ENCODE measurements at regions not wholly inside any gene's neighbourhood (a gene's known extent, or its start where the extent isn't known, plus 50 kb on each side); places are given as distances from the start of the nearest gene placed in this dataset.

DNA sequence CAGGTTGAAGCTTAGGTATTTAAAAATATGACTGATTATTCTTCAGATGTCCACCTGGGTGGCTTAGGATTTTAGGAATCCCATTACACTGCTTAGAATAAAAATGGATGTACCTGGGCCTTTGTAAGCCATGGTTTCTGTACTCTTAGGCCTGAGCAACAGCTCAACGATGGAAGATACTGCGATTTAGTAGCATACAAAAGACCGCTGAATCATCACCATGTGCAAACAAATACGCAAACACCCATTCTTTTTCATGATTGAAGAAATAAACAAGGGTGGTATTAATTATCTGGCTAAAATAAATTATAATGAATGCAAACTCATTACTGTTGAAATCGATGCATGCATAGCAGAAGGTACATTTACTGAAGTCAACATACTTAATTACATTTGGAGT lies 188.9 kb downstream of the ZNF330 start:
- DNase-seq: no peak

DNA sequence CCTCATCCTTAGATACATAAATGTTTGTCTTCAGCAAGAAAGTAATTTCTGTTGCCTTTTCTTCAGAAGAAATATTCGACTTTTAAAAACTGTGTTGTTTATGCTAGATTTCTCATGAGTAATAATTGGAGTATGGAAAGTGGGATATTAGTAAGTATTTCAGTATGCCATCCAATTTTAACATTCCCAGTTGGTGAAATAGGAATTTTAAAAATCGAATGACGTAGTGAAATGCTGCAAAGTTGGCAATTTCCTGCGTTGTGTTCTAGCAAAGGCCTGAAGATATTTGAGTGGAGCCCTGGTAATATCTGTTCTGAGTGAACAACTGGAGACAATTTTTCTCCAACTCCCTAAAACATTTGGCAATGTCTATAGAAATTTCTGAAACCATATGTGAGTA lies 190.1 kb downstream of the ZNF330 start:
- no peak for DNase-seq

DNA sequence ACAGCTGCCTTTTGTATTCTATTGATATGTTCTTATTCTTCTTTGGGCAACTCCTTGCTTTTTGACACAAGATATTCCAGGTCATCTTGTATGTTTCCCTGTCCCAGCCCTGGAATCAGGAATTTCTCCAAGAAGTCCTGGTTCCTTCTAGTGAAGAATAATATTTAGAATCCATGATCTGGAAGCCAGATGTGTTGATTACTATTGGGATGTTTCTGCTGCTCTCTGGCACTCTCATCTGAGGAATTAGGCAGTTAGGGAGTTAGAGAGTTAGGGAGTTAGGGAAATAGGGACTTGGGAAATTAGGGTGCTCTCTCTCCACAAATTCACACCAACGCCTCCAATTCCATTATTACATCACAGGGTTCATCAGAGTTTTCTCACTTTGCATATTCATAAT lies 191.2 kb downstream of the ZNF330 start:
- no peak for DNase-seq

DNA sequence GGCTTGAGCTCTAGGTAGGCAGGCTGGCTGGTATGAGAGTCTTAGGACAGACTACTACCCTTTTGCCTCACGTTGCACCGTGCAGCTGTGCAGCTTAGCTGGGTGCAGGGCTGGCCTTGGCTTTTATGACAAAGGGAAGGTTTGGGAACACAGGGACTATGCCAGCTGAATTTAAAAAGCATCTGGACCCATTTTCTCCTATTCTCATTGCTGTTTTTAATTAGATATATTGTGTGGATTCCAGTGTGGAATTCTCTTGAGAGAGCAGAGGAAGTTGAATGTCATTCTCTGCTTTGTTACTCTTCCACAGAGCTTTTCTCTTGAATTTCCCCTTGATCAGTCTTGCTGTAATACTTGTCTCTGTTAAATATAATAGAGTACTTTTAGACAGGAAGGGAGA lies 192.7 kb downstream of the ZNF330 start:
- DNase-seq: no peak

DNA sequence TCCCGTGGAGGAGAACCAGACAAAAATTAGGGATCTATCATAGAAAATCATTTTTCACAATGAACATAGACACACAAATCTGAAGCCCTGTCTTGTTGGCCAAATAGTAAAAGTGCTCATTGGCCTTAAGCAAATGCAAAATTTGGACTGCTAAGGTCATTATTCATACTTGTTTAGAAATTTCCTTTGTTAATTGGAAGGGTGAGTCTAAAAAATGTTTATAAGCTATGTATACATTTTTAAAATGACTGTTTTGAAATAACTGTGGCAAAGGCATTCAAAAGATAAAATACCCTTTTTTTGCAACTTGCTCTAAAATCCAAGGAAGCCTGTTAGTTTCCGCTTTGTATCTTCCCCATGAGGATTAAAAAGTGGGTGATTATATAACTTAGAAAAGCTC lies 195.0 kb downstream of the ZNF330 start:
- DNase-seq: no peak

DNA sequence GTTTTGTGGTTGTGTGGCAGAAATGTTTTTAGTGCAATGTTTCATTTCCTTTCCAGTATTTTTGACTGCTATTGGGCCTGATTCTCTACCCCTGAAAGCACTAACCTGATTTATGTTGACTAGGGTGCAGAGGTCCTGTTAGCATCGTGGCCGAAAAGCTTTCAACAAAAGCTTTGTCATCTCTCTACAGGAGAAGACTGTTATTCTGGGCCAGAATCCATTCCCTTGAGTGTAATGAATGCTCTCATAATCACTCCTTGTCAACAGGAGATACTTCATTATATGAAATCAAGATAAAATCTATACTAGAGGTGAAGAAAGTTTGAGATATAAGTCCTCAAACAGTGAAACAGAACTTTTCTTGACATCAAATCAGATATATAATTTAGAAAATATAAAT lies 195.5 kb downstream of the ZNF330 start:
- no peak for DNase-seq

DNA sequence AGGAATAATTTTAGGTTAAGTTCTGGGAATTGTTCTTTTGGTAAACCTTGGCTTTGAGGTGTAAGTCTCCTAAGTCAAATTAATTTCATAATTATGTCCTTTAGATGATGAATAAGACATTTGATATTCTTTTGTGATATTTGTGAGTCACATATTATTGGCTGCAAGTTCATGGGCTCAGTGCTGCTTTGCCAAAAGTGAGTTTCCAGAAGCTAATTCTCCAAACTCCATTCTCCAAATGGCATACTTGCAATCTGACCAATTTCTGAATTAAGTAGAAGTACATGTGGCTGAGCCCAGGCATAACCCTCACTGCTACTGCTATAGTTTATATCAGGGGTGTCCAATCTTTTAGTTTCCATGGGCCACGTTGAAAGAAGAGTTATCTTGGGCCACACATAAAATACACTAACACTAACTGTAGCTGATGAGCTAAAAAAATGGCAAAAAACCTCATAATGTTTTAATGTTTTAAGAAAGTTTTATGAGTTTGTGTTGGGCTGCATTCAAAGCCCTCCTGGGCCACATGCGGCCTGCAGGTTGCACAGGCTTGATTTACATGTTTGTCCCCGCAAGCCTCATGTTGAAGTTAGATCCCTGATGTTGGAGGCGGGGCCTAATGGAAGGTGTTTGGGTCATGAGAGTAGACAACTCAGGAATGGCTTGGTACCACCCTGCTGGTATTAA lies 196.1 kb downstream of the ZNF330 start:
- DNase-seq: no peak

DNA sequence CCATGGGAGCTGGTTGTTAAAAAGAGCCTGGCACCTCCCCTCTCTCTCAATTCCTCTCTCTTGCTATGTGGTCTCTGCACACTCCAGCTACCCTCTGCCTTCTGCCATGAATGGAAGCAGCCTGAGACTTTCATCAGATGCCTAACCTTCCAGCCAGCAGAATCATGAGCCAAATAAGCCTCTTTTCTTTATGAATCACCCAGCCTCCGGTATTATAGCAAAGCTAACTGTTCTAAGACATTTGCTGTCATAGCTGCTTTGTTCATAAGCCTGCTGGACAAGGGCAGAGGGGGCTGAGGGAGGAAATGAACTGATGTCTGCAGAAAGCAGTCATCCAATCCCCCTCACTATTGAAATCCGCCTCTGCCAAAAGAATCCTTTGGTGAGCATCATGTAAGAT lies 196.7 kb downstream of the ZNF330 start:
- no peak for DNase-seq

DNA sequence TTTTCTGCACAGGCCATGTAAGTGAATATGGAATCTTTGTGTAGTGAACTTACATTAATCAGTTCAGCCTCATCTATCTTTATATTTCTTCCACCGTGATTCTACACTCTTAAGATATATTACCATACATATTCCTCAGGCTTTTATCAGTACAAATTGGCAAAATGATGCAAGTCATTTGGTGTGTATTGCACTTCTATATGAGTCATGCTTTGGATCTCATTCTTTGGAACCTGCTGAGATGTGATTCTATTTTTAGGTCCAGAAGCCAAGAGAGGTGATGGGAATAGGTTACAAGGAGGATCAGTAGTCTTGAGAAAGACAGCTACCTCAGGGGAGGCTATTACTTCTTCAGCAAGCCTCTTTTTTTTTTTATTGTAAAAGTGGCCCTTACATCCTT lies 204.4 kb downstream of the ZNF330 start:
- DNase-seq: no peak

DNA sequence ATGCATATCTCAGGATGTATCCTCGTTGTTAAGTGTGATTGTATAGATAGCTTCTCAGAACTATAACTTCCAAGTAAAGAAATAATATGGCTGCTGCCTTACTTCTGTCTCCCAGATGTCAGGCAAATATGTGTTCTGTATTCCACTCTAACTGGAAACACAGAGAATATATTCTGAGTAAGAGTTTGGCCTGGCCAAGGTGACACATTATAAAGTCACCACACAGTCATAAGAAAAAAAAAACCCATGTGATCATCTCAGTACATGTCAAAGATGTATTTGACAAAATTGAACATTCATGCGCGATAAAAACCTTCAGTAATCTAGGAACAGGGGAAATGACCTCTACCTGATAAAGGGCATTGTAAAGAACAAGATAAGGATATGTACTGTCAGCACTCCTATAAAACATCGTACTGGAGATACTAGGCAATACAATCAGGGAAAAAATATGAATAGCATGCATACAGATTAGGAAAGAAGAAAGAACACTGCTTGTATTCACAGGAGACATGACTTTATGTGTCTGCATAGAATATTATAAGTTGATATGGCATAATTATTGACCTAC lies 207.1 kb downstream of the ZNF330 start:
- DNase-seq: no peak

DNA sequence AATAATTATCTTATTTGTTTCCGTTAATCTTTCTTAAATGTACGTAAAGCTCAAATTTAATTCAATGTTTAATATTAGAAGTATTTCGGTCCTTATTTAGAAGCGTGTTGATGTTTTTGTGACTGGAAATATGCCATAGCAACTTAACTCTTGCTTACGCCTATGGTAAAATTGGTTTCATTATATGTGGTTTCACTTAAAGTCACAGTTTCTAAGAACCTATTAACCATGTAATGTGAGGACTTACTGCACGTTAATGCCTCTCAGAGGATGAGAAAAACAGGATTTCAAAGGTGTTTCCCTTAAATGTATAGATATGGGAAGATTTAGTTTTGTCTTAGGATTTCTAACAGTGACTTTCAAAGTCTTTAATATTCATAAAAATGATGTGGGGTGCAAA lies 206.4 kb upstream of the IL15 start:
- DNase-seq: no peak

DNA sequence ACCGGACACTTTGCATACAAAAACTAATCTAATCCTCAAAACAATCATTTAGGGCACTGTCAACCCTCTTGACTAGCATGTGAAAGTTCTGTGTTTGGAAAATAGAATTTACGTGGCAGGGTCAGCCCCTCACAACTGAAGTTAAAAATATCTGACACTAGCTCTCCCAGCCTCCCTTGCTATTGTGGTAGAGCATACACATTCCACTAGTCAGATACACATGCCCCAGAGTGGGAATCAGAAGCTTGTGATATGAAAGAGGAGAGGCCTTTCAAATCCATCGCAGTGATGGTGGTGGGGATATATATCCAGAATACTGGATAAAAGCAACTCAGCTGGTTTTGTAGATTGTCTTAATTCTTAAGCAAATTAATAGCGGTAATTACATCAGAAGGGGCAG lies 205.7 kb upstream of the IL15 start:
- no peak for DNase-seq

DNA sequence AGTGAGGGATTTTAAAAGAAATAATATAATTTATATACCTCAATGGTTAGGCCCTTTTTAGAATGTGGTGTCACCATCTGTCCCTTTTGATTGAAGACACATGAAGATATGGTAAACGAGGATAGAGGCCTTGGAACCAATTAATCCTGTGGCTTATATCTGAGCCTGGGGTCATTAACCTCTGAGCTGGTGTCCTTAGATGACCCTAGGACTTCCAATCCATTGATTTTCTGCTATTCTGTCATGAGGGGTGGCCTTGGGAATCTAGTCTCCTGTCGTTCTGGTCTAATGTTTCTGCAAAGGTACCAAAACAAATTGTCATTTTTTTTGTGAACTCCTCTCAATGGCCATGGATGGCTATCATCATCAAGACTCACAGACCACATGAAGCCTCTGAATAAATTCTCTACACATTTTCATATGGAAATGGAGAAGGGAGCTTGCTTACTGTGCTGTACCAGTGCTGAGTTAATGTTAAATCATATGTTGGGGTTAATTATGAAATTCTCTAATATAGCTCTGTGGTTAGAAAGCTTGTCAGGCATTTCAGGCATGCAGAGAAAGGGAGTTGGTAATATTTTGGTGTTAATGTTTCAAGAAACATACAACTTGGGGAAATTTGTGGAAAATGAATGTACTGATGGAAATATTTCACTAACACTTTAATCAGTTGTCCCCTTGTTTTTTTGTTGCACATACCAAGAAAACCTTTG lies 204.2 kb upstream of the IL15 start:
- no peak for DNase-seq

DNA sequence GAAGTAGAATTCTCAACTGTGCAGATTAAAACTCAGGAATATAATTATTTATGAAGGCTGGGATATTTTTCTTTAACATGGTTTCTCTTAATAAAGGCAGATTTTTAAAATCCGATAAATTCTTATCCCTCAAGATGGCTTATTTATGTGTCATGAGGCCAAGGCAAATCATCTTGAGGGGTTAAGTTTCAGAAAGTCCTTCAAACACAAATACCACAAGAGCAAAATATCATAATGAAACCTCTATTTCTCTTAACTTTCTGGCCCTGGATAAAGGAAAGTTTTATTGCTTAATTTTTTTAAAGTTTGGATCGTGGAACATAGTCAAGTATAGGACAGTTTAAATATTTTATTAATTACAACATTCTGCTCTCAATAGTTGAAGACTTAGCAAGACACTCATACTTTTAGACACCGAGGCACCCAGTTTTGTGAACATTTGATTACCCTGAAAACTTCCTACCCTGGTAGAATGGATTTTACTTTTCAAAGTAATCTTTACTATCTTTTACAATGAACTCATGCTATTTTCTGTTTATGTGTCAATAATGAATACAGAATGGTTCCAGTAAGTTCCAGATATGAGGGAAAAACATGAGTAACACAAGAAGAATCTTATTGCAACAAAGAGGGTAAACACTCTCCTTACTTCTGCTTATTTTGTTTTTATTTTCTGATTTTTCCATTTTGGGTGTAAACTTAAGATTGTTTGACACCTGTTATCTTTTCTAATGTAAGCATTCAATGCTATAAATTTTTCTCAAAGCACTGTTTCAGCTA lies 200.7 kb upstream of the IL15 start:
- no peak for DNase-seq

DNA sequence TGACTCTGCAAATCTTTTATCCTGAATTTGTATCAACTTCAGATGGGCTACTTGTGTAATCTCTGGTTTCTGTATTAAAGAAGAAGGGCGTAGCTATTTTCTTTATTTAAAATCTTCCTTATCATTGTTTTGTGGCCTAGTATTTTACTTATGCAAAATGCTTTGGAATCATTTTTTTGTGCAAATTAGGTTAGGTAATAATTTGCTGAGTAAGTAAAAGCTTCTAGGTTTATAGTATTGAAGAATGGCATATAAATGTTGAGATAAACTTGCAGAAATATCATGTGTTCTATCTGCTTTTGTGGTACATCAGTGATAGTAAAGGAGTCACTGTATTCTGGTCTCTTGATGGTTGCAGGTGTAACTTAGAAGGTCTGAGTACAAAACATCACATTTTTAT lies 197.2 kb upstream of the IL15 start:
- DNase-seq: no peak

DNA sequence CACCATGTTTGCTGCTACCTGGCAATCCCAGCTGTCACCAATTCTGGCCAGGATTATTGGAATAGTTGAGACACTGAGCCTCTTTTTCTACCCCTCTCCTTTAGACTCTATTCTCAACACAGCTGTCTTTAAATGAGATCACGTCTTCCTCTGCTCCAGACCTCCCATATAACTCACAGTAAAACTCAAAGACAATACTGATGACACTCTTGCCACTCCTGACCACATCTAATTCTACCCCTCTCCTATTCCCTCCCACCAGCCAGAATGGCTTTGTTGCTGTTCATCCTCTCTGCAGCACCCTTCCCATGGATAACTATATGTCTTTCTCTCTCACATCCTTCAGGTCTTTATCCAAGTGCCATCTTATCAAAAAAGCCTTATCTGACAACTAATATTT lies 188.6 kb upstream of the IL15 start:
- no peak for DNase-seq

DNA sequence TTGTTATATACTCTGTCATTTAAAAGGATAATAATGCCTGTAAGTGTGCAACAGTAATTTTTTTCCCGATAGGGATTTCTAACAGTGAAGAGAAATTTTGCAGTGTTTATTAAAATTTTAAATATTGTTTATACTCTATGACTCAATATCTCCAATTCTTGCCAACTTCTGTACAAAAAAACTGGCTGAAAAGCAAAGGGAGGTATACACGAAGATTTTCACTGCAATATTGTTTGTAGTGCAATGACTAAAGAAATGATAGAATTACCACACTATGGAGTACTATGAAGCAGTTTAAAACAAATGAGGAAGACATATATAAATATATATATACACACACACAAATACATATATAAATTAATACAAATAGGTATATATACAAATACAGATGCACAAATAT lies 187.9 kb upstream of the IL15 start:
- no peak for DNase-seq

DNA sequence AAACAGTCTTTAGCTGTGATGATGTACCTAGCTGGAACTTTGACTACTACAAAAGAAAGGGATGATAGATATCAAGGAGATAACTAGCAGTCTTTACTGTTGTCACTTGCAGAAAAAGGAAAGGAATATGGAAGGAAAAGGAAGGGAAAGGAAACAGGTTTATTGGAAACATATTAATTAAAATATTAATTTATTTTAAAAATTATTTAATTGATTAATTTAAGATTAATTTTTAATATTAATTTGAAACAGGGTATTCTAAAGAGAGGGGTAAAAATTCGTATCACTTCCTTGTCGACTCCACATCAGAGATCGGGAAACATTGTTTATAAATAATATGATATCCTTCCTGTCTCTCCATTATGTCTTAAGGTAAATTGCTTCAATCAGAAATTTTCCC lies 186.5 kb upstream of the IL15 start:
- DNase-seq: no peak

DNA sequence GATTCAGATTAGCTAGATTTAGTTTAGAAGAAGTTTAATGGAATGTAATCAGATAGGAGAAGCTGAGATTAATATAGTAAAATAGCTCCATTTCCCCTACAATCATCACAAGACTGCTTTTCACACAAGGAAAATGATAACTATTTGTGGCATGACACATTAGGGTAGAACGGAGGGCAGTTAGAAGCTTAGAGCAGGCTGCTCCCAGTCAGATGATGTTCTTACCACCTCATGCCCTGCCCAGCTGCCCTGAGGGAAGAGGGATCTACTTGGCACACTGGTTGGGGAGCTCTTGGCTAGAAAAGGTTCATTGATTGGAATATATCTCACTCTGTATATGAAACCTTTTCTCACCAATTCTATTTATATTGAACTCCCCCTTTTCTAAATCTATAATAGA lies 180.7 kb upstream of the IL15 start:
- no peak for DNase-seq

DNA sequence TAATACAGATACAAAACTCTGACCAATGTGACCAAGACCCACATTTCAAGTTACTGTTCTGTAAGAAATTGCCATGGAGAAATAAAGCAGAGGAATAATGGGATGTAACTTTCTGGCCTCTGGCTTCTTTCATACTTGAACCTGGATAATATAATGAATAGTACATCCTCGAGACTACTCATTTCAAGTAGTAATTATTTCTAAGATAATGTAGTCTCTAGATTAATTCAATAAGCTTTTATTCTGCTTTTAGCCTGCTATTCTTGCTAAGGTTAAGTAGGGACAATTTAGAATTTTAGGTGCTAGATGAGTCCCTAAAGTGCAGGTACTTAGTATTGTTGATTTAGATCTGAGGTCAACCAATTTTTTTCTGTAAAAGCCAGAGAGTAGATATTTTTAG lies 178.7 kb upstream of the IL15 start:
- DNase-seq: no peak

DNA sequence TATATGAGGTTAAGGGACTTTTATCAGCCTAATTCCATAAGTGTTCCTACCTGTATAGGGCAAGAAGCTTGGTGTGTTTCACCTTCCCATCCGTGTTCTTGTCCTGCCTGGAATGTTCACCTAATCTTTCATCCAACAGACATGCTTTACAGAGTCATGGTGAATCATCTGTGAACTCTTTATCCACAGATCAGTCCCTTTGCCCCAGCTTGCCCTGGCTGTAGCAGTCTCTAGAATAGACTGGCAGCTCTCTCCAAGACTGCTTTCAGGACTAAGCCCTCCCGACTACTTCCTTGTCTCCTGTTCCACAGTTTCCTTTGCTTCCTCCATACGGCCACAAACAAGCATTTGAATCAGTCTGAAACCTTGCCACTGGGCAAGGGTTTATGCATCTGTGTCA lies 177.9 kb upstream of the IL15 start:
- no peak for DNase-seq

DNA sequence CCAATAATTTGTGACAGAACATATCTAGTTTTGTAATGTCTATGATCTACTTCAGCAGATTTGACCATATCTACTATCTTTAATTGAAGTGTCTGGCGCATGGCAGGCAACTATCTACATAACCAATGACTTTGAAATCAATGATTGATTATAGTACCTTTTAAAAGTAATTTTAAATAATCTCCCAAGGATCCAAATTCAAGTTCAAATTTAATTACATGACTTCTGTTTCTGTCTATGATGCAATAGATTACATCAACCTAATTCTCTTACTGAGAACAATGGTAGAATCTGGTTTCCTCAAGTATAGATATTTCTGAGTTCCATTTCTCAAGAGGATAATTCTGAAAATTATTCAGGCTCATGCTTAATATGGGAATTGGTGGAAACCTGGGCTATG lies 177.4 kb upstream of the IL15 start:
- no peak for DNase-seq

DNA sequence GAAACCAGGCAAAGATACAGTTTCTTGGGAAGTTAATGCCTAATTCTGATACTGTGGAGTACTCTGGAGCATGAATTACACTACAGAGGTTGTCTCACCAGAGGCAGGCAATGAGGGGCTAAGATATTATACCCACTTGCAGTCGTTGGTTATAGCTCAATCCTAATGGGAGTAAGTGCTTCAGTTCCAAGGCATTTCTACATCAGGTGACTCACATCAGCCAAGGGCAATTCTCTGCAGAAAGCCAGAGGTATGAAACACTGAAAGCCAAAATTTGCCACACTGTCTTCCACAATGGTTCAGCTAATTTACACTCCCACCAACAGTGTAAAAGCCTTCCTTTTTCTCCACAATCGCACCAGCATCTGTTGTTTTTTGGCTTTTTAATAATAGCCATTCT lies 174.0 kb upstream of the IL15 start:
- DNase-seq: no peak

DNA sequence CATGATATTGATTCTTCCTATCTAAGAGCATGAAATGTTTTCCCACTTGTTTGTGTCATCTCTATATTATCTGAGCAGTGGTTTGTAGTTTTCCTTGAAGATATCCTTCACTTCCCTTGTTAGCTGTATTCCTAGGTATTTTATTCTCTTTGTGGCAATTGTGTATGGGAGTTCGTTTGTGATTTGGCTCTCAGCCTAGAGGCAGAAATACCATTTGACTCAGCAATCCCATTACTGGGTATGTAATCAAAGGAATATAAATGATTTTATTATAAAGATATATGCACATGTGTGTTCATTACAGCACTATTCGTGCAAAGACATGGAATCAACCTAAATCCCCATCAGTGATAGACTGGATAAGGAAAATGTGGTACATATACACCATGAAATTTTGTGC lies 172.7 kb upstream of the IL15 start:
- no peak for DNase-seq
